GM18858 (cell line): ENCODE measurements at regions not wholly inside any gene's neighbourhood (a gene's known extent, or its start where the extent isn't known, plus 50 kb on each side); places are given as distances from the start of the nearest gene placed in this dataset.
A peak's percentile ranks its signal among the peaks of the same experiment; 100 is the strongest.
"Not testable (repeated sequence)": the region's sequence is repeated elsewhere in the genome, so short reads cannot be mapped to it uniquely, and the experiment has no call there.

Source experiments
- ATAC-seq: cut with Tn5 transposase; IDR thresholded peaks from one replicate; pipeline ENCODE4 v1.9.1; 2021; ENCODE audit not compliant: unreplicated experiment

- no peak for ATAC-seq
Observed at GRCh38 chr5:113719549-113719948, 206.1 kb downstream of the YTHDC2 start.

DNA sequence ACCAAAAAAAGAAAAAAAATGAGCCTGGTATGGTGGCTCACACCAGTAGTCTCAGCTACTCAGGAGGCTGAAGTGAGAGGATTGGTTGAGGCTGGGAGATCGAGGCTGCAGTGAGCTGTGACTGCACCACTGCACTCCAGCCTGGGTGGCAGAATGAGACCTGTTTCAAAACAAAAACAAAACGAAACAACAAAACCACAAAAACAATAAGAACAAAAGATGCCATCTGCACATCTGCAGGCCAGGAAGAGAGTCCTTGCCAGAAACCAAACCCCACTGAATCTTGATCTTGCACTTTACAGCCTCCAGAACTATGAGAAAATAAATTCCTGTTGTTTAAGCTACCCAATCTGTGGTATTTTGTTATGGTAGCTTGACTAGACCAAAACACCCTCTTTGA, 207.7 kb downstream of the YTHDC2 start:
- no peak for ATAC-seq

GRCh38 chr5:113723021-113723420, 209.5 kb downstream of the YTHDC2 start:
- ATAC-seq, result no peak

- no peak for ATAC-seq
Observed at GRCh38 chr5:113735751-113736150, 222.3 kb downstream of the YTHDC2 start.

DNA sequence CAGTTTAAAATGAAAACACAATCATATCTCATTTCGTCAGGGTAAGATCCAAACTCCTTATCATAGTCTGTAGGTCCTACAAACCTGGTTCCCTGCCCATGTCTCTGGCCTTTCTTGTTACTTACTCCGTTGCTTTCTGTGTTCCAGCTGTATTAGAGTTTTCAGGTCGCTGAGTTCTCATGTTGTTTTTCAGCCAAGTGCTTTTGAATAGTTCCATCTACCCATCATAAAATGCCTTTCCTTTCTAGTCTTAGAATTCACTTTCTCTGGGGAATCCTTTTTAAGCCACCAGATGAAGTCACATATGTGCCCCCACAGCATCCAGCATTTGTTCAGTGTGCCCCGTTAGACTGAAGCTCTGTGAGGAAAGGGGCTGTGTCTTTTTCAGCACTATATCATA, 228.7 kb downstream of the YTHDC2 start:
- no peak for ATAC-seq

GRCh38 chr5:113742639-113743038, 229.1 kb downstream of the YTHDC2 start:
- ATAC-seq, result no peak

GRCh38 chr5:113748403-113748802, 234.9 kb downstream of the YTHDC2 start:
- ATAC-seq, result no peak

GRCh38 chr5:113749334-113749733, 235.8 kb downstream of the YTHDC2 start:
- ATAC-seq, result no peak

DNA sequence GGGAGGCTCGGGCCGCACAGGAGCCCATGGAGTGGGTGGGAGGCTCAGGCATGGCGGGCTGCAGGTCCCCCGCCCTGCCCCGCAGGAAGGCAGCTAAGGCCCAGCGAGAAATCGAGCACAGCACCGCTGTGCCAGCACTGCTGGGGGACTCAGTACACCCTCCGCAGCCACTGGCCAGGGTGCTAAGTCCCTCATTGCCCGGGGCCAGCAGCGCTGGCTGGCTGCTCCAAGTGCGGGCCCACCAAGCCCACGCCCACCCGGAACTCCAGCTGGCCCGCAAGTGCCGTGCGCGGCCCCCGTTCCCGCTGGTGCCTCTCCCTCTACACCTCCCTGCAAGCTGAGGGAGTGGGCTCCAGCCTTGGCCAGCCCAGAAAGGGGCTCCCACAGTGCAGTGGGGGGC, 239.7 kb downstream of the YTHDC2 start:
- ATAC-seq, result not testable (repeated sequence)

GRCh38 chr5:113755516-113755915, 242.0 kb downstream of the YTHDC2 start:
- ATAC-seq, result no peak

DNA sequence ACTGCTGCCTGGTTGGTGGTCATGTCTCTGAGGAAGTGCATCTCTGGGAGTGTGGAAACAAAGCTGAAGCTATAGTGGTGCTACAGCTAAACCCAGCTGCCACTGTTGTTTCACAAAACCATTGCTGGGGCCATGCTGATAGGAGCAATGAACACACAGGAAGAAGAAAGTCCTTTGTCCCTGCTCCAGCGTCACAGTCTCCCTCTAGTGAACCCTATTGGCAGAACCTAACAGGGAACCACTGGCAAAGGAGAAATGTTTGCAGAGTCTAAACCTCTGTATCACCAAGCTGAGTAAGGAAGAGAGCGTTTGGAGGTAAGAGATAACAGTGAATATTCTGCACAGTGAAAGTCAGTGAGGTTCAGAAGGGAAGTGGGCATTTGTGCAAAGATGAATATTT, 244.0 kb downstream of the YTHDC2 start:
- no peak for ATAC-seq

GRCh38 chr5:113759505-113759904, 246.0 kb downstream of the YTHDC2 start:
- no peak for ATAC-seq

DNA sequence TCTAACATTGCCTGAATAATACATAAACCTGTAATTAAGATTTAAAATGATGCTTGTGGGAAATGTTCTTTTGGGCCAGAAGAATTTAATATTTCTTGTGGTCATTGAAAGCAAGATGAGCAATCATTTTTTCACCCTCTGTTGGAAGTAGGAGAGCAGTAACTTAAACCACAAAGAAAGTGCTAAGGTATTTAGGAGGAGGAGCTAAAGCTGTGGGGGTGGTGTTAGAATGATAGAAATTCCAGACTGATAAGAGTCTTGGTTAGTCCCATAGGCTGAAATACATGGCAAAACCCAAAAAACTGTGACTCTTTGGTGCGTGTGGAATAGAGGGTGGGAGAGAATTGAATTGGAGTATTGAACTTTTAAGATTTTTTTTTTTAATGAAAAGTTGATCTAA, 247.0 kb downstream of the YTHDC2 start:
- ATAC-seq, result no peak

DNA sequence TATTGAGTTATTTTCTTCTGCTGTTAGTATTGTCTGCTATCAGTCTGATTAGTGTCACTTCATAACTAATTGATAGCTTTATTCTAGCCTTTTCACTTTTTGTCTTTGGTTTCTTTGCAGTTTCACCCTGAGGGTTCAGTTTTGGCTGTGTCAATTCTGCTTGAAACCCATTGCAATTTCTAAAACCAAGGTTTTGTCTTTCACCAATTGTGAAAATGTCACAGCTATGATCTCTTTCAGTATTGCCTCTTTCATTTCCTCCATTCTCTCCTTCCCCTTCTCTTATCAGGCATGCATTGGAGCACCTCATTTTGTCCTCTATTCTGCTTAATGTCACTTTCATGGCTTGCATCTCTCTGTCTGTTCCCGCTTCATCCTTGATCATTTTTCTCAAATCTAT, 248.1 kb downstream of the YTHDC2 start:
- ATAC-seq, result no peak

- ATAC-seq, result no peak
Observed at GRCh38 chr5:113764382-113764781, 250.9 kb downstream of the YTHDC2 start.

DNA sequence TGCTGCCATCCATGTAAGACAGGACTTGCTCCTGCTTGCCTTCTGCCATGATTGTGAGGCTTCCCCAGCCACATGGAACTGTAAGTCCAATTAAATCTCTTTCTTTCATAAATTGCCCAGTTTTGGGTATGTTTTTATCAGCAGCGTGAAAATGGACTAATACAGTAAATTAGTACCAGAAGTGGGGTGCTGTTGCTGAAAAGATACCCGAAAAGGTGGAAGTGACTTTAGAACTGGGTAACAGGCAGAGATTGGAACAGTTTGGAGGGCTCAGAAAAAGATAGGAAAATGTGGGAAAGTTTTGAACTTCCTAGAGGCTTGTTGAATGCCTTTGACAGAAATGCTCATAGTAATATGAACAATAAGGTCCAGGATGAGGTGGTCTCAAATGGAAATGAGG, 253.3 kb downstream of the YTHDC2 start:
- ATAC-seq, result not testable (repeated sequence)

- no peak for ATAC-seq
Observed at GRCh38 chr5:113770648-113771047, 257.2 kb downstream of the YTHDC2 start.

- ATAC-seq, result peak; percentile 62
Observed at GRCh38 chr5:113771483-113771882, 258.0 kb downstream of the YTHDC2 start.

- ATAC-seq, result no peak
Observed at GRCh38 chr5:113776168-113776567, 262.7 kb downstream of the YTHDC2 start.

DNA sequence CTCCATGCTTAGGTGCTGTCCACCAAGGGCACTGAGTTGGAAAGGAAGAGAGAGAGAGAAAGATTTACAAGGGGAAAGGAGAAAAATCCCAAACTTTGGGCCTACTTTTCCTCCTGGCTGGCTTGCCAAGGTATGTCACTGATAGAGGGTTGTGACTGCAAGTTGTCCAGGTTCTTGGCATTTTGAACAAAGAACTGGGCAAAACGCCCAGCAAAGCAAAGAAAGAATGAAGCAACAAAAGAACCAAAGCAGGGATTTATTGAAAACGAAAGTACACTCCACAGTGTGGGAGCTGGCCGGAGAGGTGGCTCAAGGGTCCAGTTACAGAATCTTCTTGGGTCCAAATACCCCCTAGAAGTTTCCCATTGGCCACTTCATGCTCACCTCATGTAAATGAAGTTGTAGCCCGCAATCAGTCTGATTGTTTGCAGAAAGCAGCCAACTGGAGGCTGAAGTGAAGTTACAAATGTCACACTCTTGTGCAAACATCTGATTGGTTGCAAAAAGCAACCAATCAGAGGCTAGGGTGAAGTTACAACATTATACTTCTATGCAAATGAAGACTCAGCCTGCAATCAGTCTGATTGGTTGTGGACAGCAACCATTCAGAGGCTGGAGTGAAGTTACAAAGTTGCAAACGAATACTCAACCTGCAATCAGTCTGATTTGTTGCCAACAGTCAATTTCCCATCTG, 263.5 kb downstream of the YTHDC2 start:
- ATAC-seq, result no peak

DNA sequence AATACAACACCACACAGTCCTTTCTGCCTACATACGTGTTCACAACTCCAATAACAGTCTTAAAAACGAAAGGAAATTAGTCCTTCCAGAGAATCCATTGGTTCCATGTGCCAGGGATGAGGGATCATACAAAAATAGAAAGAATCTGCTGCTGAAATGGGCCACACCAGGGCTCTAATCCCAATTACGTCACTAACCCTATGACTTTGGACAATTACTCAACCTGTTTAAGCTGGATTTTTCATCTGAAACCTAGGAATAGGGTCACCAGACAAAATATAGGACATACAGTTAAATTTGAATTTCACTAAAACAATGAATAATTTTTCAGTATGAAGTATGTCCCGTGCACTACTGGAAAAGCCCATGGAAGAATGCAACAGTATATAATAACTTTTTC, 264.7 kb downstream of the YTHDC2 start:
- no peak for ATAC-seq

DNA sequence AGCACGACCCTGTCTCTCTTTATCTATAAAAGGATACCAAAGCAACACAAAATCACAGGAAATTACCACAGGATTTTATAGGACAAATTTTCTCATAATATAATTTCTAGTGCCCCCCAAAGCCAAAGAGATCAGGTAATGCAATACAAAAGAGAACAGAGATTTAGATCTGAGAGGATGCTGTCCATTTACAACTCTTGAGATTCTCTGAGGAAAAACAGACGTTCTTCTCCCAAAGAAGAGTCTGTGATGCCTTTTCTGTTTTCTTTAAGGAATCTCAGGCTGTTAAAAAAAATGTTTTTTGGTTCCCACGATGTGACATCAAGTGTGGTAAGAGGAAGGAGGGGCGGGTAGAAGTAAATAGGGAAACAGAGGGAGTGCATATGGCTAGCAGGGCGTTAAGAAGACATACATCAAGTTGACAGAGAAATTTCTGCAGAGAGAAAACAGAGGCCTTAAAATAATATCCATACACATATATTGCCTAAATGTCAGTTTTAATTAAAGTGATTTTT, 274.7 kb downstream of the YTHDC2 start:
- ATAC-seq, result no peak

GRCh38 chr5:113789769-113790168, 276.3 kb downstream of the YTHDC2 start:
- ATAC-seq, result no peak
